ENCODE measurements at regions not wholly inside any gene's neighbourhood (a gene's known extent, or its start where the extent isn't known, plus 50 kb on each side); places are given as distances from the start of the nearest gene placed in this dataset.

DNA sequence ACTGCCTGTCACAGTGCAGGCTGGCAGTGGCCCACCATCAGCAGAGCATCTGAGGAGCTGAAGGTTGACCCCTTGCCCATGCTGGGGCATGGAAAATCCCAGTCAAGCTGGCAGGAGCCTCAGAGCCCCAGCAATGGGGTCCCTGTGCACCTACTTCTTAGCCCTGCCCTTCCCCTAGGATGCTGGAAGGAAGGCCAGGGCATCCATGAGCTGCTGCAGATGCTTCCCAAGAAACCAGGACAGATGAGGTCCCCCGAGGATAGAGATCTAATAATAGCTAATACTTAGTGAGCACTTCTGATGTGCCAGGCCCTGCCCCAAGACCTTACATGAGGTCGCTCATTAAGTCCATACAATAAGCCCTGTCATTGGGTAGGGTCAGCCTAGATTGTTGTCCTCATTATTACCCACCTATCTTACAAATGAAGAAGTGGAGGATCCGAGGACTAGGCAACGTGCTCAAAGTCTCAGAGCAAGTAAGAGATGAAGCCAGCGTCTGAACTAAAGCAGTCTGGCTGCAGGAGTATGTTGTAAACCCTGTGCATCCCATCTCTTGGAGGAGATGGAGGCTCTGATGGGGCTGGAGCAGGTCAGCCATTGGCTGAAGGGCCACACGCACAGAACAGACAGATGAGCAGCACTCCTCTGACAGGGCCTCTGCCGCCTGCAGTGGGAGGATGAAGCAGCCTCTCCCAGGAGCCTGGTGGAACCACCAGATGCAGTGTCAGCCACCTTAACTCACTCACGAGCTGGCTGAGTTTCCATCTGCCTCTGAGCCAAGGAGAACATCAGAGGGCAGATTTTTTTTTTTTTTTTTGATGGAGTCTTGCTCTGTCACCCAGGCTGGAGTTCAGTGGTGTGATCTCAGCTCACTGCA, 175.4 kb downstream of the WSCD1 start:
- Histone ChIP-seq H3K9me3 (no peaks in the 10 kb centered on the region), H3K27ac (no peak overlapping the region), H3K27me3 (peaks cover 0 to 19% of the 10 kb centered on the region in 2 donors), H3K4me3 (no peak overlapping the region), H3K4me1 (no peaks in the 10 kb centered on the region), H3K36me3 (no peaks in the 10 kb centered on the region)
- TF ChIP-seq POLR2AphosphoS5 (IDR thresholded peaks at IDR 0.05): no peak
- TF ChIP-seq, protein P1, sequence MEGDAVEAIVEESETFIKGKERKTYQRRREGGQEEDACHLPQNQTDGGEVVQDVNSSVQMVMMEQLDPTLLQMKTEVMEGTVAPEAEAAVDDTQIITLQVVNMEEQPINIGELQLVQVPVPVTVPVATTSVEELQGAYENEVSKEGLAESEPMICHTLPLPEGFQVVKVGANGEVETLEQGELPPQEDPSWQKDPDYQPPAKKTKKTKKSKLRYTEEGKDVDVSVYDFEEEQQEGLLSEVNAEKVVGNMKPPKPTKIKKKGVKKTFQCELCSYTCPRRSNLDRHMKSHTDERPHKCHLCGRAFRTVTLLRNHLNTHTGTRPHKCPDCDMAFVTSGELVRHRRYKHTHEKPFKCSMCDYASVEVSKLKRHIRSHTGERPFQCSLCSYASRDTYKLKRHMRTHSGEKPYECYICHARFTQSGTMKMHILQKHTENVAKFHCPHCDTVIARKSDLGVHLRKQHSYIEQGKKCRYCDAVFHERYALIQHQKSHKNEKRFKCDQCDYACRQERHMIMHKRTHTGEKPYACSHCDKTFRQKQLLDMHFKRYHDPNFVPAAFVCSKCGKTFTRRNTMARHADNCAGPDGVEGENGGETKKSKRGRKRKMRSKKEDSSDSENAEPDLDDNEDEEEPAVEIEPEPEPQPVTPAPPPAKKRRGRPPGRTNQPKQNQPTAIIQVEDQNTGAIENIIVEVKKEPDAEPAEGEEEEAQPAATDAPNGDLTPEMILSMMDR (IDR thresholded peaks at IDR 0.05): no peak
- no peak for TF ChIP-seq POLR2A (IDR thresholded peaks at IDR 0.05)
- intact Hi-C loops (cut with DNase I; ENCODE audit: low total_unique reads): no loop called here
- DNase-seq (ENCODE audit: low spot score in 2 of 2): no peak

DNA sequence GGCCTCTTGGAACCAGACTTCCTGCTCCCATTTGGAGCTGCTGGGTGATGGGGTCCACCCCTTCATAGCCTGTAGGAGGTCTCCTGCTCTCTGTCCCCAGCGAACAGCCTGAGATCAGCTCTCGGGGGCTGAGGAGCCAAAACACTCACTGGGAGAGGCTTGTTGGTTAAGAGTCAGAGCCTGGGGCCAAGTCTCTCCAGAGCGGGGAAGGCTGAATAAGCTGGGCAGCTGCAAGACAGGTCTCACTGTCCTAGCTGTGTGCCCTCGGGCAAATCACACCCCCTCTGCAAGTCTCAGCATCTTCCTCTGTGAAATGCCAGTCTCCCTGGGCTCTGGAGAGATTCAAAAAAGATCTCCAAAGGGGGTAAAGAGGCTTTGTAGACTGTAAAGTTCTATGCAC, 174.6 kb downstream of the WSCD1 start:
- no peak for DNase-seq (ENCODE audit: low spot score in 2 of 2)
- H3K27ac ChIP-seq: no peak overlapping the region
- no peak for TF ChIP-seq POLR2A (IDR thresholded peaks at IDR 0.05)
- TF ChIP-seq POLR2AphosphoS5 (IDR thresholded peaks at IDR 0.05): no peak

DNA sequence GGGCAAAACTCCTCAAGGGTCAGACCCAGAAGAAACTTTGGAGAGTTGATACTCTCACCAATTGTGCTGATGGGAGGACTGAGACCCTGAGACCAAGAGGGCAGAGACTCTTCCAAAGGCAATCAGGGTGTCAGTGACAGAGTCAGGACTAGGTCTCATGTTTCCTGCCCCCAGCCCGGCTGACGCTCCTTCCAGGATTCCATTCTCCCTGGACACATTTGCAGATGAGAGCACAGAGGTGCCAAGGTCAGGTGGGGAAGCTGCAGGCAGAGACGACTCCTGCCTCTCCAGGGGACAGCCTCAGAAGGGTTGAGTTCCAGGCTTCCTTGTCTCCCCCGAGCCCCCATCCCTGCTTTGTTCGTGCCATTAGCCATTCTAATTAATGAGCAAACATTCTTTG, 174.1 kb downstream of the WSCD1 start:
- H3K9me3 ChIP-seq: no peaks in the 10 kb centered on the region
- H3K27me3 ChIP-seq: peaks cover 0 to 25% of the 10 kb centered on the region in 2 donors
- TF ChIP-seq POLR2AphosphoS5 (IDR thresholded peaks at IDR 0.05): no peak
- TF ChIP-seq POLR2A (IDR thresholded peaks at IDR 0.05): no peak
- TF ChIP-seq, protein P1 (IDR thresholded peaks at IDR 0.05): no peak
- intact Hi-C loops (cut with DNase I; ENCODE audit: low total_unique reads): no loop called here
- no peak overlapping the region for H3K27ac ChIP-seq
- no peak for DNase-seq (ENCODE audit: low spot score in 2 of 2)
- H3K4me3 ChIP-seq: no peak overlapping the region
- H3K36me3 ChIP-seq: no peaks in the 10 kb centered on the region
- no peaks in the 10 kb centered on the region for H3K4me1 ChIP-seq

More for the DNA sequence above, 174.6 kb downstream of the WSCD1 start:
- Histone ChIP-seq H3K4me1 (no peaks in the 10 kb centered on the region), H3K4me3 (no peak overlapping the region), H3K36me3 (no peaks in the 10 kb centered on the region), H3K27me3 (peaks cover 0 to 24% of the 10 kb centered on the region in 2 donors), H3K9me3 (no peaks in the 10 kb centered on the region)
- intact Hi-C loops (cut with DNase I; ENCODE audit: low total_unique reads): no loop called here

DNA sequence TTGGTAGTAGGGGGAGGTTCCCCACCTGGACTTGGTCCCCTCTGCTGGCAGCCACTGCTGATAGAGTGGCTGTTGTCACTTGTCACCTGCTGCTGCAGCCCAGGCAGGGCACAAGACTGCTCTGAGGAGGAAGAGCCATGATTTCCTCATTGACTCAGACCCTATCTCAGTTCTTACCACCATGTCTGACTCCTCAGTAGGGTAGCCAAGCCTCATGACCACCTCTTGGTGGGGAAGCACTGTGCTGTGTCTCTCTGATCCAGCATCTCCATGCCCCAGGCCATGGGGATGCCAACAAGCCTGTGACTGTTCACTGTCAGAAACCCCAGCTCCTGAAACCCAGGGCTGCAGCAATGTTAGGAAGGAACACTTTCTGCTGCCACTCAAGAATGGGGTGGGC, 173.0 kb downstream of the WSCD1 start:
- no peaks in the 10 kb centered on the region for H3K36me3 ChIP-seq
- TF ChIP-seq POLR2AphosphoS5 (IDR thresholded peaks at IDR 0.05) (no peak), POLR2A (IDR thresholded peaks at IDR 0.05) (no peak)
- TF ChIP-seq, protein P1 (IDR thresholded peaks at IDR 0.05): no peak
- H3K27ac ChIP-seq: no peak overlapping the region
- no peaks in the 10 kb centered on the region for H3K9me3 ChIP-seq
- intact Hi-C loops (cut with DNase I; ENCODE audit: low total_unique reads): no loop called here
- H3K4me3 ChIP-seq: no peak overlapping the region
- no peaks in the 10 kb centered on the region for H3K4me1 ChIP-seq
- peaks cover 0 to 36% of the 10 kb centered on the region in 2 donors for H3K27me3 ChIP-seq
- DNase-seq (ENCODE audit: low spot score in 2 of 2): no peak

DNA sequence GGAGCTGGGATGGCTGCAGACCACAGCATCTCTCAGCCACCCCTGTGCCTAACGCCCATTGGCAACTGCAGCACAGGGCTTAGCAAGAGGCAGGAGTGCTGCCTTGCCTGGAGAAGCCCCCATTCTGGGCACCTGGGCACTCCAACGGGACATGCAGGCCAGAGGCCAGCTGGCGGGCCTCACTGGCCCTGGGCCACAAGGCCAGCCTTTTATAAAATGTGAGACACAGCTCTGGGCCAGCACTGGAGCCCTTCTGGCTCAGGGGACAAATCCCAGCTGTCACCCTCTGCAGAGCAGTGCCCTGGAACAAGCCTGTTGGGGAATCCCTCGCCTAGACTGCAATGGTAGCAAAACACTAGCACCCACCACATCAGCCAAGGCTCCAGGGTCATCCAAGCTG, 171.8 kb downstream of the WSCD1 start:
- H3K4me3 ChIP-seq: no peak overlapping the region
- intact Hi-C loops (cut with DNase I; ENCODE audit: low total_unique reads): no loop called here
- no peaks in the 10 kb centered on the region for H3K9me3 ChIP-seq
- no peaks in the 10 kb centered on the region for H3K4me1 ChIP-seq
- no peaks in the 10 kb centered on the region for H3K36me3 ChIP-seq
- no peak for DNase-seq (ENCODE audit: low spot score in 2 of 2)
- TF ChIP-seq POLR2A (IDR thresholded peaks at IDR 0.05) (no peak), POLR2AphosphoS5 (IDR thresholded peaks at IDR 0.05) (no peak)
- TF ChIP-seq, protein P1 (IDR thresholded peaks at IDR 0.05): no peak
- no peak overlapping the region for H3K27ac ChIP-seq
- H3K27me3 ChIP-seq: peaks cover 0 to 37% of the 10 kb centered on the region in 2 donors
